Liver (tissue), 3 donors: ENCODE measurements at regions not wholly inside any gene's neighbourhood (a gene's known extent, or its start where the extent isn't known, plus 50 kb on each side); places are given as distances from the start of the nearest gene placed in this dataset.

Source experiments
- CTCF ChIP-seq: fragments of 150-350 bp; IDR thresholded peaks from 2 replicates; pipeline ENCODE4 v1.5.1; 2017; ENCODE audit warnings: improper control_type of control experiment, low read depth, low read length; ENCODE audit not compliant: missing input control
- GABPA ChIP-seq, 2 donors: IDR thresholded peaks in 1 of 2; conservative IDR thresholded peaks in 1 of 2; 2 replicates each; pipeline ENCODE4 v1.6.1; 2016; ENCODE audit warnings: antibody characterized with exemption in 2 of 2, mild to moderate bottlenecking in 1 of 2, moderate library complexity in 1 of 2
- HNF4A ChIP-seq, 2 donors: conservative IDR thresholded peaks; 2 replicates each; pipeline ENCODE4 v1.6.1; 2016; ENCODE audit warnings: antibody characterized with exemption in 2 of 2, mild to moderate bottlenecking in 2 of 2
- MAX ChIP-seq: IDR thresholded peaks from 2 replicates; pipeline ENCODE4 v1.6.1; 2016; ENCODE audit warnings: antibody characterized with exemption
- NR2F2 ChIP-seq: IDR thresholded peaks from 2 replicates; pipeline ENCODE4 v1.6.1; 2016; ENCODE audit warnings: antibody characterized with exemption
- RAD21 ChIP-seq, 2 donors: IDR thresholded peaks; 2 replicates each; pipeline ENCODE4 v1.6.1; 2016; ENCODE audit warnings: antibody characterized with exemption in 2 of 2, mild to moderate bottlenecking in 2 of 2
- REST ChIP-seq: IDR thresholded peaks from 2 replicates; pipeline ENCODE4 v1.6.1; 2016; ENCODE audit warnings: antibody characterized with exemption, mild to moderate bottlenecking
- SP1 ChIP-seq: IDR thresholded peaks from 2 replicates; pipeline ENCODE4 v1.6.1; 2018; ENCODE audit warnings: antibody characterized with exemption, mild to moderate bottlenecking
- TAF1 ChIP-seq: conservative IDR thresholded peaks from 2 replicates; pipeline ENCODE4 v1.6.1; 2016; ENCODE audit warnings: antibody characterized with exemption, mild to moderate bottlenecking
- YY1 ChIP-seq: IDR thresholded peaks from 2 replicates; pipeline ENCODE4 v1.6.1; 2016; ENCODE audit warnings: antibody characterized with exemption, mild to moderate bottlenecking
- donor health status: healthy.
- donor health status: healthy.

- TF ChIP-seq SP1 = no peak
- TF ChIP-seq CTCF = no peak
- TF ChIP-seq MAX = no peak
- no peak for TF ChIP-seq REST
- peak; percentile 3 to 33 for TF ChIP-seq RAD21 (IDR thresholded peaks at IDR 0.05)
- no peak for TF ChIP-seq TAF1
- TF ChIP-seq HNF4A (conservative IDR thresholded peaks at IDR 0.05) = no peak
- TF ChIP-seq GABPA (IDR thresholded peaks at IDR 0.05 in 1 of 2, conservative IDR thresholded peaks at IDR 0.05 in 1 of 2) = no peak
- no peak for TF ChIP-seq NR2F2
- no peak for TF ChIP-seq YY1
Measured at GRCh38 chr5:56481428-56482357, 248.6 kb upstream of the ANKRD55 start.
